GM19467 (cell line): ENCODE measurements at regions not wholly inside any gene's neighbourhood (a gene's known extent, or its start where the extent isn't known, plus 50 kb on each side); places are given as distances from the start of the nearest gene placed in this dataset.
"Not testable (repeated sequence)": the region's sequence is repeated elsewhere in the genome, so short reads cannot be mapped to it uniquely, and the experiment has no call there.

Experiments used
- ATAC-seq: cut with Tn5 transposase; IDR thresholded peaks from one replicate; pipeline ENCODE4 v1.9.1; 2021; ENCODE audit warnings: mild to moderate bottlenecking, moderate library complexity; ENCODE audit not compliant: unreplicated experiment

DNA sequence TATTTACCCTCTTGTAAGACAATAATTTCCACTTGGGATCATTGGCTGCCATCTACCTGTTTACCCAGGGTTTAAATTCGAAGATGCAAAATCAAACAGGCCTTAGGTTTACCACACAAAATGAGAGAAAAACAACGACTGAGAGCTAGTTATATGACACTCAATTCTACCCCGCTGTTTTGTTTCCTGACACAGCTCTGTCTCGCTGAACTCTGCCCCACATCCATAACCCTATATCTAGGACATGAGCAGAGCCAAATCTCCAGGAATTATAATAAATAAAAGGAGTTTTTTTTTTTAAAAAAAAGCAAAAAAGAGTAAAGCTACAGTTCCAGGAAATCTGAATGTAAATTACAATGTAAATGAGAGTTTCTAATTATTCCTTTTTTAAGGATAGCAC lies 165.4 kb upstream of the NR2F2 start:
- ATAC-seq: no peak

DNA sequence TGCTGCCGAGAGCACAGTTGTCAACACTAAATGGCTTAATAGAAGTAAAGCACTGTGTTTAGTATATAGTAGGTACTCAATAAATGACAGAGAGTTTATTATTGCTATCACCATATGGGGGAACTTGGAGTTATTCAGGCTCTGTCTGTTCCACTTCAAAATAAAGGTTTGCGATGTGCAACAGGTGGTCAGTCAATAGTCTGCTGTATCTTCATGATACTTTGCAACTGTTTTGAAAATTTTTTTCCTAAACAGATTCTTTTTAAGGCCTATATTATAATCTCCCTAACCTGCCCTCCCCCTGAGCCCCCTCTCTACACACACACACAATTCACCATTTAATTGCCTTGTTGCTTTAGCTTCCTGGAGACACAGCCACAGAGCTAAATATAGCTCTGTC lies 164.7 kb upstream of the NR2F2 start:
- no peak for ATAC-seq

DNA sequence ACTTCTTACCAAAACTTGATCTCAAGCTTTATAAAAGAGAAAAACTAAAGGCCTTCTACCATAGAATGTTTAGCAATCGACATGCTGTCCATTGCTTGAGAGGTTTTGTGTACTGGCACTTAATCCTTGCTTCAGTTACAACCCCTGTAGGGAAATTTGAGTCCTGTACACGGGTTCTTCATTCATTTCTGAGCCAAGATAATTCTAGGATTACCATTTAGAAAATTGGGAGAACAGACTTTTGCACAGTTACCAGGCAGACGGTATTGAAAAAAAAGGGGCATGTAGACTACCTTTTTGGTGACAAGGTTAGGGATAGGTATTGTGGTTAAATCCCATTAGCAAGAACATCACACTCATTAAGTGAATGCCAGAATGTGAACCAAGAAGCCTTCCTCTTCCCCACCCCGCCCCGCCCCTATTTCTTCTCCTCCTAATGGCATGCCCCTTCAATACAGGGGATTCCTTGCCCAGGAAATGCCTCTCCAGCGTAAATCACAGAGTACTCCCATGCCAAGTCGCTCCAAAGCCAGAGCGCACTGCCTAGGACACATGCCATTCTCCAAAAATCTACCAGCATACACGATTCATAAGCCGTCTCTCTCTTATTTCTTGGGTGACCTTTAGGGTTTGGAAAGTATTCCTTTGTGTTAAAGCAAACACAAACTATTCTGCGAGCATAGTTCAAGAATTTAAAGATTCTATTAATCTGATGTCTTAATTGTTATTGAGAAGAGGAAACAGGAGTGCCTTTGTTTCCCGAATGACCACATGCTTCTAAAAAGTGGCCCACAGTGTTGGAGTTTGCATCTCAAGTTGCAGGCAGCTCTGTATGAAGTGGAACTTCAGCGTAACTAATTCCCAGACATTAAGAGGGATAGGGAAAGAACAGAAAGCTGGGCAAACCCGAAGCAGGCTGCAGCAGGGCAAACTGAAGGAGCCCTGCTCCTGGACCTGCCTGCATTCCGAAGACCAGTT lies 164.0 kb upstream of the NR2F2 start:
- ATAC-seq: no peak

DNA sequence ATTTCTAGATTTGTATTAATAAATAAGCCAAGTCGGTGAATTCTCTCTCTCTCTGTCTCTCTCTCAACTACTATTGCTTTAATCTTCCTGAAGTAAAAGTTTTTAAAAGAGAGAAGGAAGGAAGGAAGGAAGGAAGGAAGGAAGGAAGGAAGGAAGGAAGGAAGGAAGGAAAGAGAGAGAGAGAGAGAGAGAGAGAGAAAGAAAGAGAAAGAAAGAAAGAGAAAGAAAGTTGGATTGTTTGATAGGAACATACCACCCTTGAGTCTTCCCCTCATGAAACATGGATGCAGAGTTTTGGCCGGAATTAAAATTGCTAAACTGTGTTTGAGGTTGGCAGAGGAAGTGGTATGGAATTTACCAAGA lies 159.9 kb upstream of the NR2F2 start:
- not testable (repeated sequence) for ATAC-seq

DNA sequence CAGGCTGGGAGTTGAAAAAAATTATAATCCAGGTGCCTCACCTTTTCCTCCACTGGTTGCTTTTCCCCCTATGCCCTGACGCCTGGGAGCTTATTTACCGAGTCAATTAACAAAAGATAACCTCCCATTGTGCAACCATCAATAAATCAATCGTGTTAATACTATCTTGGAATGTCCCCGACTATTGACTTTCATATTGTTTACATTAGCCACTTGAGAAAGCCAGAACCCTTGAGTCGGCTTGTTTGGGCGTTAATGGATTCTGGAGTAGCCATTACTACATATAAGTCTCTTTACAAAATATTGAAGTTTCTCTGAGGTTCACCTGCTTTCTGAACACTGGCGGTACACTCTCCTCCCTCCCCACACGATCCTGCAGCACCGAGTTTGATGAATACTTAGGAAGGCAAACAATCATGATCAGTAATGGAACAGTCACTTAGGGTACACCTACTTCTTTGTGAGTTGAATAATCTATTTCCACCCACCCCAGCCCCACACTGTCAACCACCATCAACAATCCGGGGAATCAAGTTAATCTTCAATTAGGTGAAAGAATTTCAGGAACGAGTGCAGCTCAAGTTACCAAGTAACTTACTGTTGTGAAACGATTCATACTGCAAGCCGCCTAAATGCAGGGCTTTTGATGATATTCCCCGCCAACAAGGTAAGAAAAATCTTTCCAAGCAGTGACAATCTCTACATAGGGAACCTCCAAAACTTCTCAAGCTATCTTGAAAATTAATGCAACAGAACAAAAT lies 159.3 kb upstream of the NR2F2 start:
- no peak for ATAC-seq

DNA sequence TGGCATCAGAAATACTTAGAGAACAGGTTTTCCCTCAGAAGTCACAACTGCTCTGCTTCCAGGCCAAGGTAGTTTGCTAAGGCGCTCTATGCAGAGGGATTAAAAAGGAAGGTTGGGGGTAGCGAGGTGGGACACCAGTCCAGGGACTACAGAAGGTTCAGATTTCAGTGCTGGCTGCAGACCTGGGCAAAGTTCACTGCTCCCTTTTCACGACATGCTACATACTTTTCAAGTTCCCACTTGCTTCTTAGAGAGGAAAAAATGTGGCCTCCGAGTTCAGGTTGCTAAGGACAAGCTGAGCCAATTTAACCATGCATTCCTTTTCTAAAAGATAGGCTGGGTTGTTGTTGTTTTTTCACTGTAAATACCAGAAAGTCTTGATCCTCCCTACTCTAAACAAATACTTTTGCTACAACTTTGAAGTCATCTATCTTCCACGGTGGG lies 158.6 kb upstream of the NR2F2 start:
- ATAC-seq: no peak

DNA sequence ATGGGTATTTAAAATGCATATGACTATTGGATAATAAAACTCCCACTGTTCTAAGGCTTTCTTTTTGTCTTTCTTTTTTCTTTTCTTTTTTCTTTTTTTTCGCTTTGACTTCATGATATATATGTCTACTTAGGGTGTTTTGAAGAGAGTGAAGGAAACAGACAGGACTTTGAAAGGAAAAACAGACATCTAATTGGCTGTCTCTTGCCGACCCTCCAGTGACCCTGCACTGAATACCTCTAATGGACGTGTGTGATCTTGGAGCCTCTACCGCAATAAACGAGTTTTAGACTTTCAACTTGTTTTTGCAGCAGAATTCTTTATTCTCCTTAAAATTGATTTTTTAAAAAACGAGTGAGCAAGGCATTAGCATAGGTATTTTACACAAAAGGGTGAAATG lies 158.1 kb upstream of the NR2F2 start:
- ATAC-seq: no peak

DNA sequence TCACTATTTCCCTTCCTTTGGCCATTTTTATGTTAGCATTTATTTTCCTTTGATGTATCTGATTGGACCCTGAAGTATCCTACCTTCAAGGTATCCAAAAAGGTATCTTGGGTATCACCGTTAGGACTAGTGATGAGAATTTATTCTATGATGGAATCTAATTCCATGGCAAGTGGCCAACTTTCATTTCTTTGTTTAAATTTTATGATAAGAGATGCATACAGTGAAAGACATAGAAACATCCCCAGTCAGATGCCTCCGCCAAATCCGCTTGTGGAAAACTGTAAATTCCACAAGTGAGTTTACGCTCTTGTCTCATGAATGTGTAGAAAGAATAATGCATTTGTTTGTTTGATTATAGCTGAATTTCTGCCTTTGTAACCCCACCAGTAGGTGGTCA lies 153.7 kb upstream of the NR2F2 start:
- no peak for ATAC-seq

DNA sequence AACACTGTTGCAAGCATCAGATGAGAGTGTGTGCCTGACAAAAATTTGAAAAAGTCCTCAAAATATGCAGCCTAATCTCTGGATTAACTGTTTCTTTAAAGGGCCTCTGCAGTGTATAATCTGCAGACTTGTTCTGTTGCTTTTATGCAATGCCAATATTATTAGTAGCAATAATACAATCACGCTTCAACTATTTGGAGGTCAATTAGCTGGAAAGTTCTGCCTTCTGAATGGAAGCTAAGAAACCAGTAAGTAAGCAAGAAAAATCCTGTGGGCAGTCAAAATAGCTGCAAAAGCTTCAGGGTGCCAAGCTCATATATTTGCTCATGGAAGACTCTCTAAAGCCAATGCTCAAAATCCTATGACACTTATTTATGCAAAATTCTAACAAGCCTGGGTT lies 153.2 kb upstream of the NR2F2 start:
- no peak for ATAC-seq

DNA sequence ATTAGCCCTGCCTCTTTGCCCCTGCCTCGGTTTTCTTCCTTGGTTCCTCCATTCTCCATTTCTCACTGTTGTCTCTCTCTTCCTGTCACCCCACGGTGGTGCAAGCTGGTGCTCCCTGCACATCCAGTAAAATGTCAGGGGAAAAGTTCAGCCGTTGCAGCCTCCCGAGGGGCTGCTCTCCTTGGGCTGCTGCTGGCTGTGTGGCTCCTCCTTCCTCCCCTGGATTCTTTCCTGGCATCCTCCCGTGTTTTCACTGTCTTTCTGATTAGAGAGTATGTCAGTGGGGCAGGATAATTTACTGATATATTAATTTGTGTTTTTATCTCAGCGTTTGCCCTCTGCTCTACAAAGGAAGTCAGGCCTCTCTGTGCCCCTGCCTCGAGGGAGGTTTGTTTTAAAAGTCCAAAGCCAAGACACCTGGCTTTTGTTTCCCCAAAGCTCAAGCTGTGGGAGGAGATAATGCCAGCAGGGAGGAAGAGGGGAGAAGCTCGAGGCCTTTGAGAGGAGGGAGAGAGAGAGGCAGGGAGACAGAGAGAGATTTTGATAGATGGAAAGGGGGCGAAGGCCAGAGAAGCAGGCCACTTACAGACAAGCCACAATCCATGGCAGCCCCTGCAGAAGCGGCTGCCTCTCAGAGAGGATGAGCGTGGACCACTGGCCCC lies 150.3 kb upstream of the NR2F2 start:
- no peak for ATAC-seq

DNA sequence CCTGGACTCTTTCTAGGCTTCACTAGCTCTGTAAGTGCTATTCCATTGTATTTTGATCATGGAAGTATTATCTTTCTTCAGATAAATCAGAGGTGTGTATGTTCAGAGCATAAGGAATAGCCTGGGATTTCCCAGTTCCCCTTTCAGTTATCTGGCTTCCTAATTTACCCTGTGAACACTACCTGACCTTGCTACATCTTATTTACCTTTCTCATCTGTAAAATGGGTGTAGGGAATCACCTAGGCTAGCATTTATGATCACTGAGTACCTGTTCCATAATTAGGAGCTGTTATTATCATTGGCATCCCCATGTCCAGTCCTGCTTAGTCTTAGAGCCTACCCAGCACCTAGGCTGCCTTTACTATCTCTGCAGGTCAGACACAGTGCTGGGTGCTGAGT lies 149.3 kb upstream of the NR2F2 start:
- no peak for ATAC-seq

DNA sequence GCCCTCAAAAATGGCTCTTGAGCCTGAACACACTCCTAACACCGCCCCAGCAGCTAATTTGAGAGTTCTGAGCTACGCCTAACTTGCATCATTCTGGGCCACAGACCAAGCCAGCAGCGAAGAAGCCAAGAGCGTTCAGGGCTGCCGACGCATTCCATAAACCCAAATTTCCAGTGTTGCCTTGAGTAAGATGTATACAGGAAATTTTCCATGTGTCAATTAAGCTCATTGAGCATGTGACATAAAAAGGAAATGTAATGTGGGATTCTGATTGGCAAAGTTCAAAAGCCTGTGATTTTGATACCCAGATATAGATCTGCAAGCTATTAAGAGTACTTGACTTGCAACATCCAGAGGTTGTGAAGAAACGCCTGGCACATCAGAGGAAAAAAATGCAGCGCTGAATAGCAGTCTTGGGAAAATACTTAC lies 148.6 kb upstream of the NR2F2 start:
- no peak for ATAC-seq

DNA sequence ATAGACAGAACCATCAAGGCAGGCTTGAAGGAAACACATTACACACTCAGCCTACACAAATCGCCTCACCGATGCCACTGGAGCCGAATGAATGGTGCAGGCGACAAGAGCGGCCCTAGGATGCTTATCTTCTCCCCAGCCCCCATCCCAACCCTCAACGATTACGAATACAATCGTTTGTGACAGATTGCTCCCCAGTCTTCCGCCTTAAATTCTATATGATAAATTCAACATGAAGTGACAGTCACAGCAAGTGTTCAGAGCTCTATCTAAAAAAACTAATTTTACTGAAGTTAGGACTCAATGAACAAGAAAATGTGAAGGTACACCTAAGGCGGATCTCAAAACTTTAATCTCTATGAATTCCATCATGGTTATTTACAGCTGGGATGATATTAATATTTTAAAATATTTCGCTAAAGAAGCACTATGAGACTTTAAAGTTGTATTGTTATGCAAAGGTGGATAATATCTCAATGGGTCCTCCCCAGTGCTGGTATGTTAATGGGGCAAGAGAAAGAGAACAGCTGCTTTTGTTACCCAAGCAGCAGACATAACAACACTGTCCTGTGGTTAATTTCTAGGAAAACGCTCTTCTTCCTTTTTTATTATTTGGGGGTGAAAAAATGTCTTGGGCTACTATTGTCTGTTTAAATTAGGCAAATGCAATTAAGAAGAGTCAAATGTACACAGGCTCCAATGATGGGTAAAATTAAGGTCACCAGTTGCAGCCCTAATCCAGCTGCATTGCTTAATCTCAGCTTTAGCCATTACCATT lies 147.6 kb upstream of the NR2F2 start:
- ATAC-seq: no peak

DNA sequence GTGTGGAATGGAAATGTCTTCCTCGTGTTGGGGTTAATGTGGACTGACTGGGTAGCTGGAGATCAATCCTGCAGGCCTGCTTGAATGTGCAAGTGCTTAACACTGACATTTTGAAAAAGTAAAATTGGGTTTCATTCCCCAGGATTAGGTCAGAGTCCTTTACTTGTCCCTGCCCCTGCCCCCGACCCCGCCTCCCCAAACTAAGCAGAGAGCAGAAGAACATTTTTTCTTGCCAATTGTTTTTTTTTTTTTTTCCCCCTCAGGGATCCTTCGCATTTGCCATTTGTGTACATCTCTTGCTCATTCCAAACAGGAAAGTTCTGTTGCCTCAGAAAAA lies 147.0 kb upstream of the NR2F2 start:
- no peak for ATAC-seq

DNA sequence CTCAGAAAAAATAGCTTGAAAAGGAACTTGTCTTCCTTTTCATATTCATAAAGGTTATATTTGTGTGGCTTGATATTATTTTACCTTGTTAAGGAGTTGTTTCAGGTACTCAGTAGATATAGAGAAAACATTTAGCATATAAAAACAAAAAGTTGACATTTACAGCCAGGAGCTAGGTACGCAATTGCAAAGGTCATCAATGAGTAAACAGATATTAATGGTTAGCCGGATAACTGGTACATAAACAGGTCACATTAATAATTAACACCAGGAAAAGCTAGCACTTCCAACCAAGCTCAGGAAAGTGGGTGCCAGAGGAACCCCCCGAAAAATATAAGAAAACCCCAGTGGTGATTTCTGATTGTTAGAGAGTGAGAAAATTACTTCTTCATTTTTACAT lies 146.6 kb upstream of the NR2F2 start:
- no peak for ATAC-seq

DNA sequence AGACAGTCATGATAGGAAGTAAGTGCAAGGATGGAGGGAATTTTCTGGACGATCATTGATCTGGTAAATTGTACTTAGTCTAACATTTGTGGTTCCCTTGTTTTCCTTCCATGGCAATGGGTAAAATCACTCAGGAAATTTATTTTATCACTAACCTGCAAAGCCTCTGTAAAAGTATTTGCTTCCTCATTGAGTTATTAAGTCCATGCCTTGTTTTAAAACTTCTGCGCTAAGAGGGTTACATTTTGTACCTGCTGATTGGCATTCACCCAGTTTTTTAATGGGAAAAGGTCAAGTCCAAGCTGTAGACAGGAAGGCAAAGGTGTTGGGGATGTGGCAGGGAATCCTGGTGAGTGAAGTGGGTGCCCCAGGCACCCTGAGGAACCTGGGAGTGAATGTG lies 146.2 kb upstream of the NR2F2 start:
- ATAC-seq: no peak

DNA sequence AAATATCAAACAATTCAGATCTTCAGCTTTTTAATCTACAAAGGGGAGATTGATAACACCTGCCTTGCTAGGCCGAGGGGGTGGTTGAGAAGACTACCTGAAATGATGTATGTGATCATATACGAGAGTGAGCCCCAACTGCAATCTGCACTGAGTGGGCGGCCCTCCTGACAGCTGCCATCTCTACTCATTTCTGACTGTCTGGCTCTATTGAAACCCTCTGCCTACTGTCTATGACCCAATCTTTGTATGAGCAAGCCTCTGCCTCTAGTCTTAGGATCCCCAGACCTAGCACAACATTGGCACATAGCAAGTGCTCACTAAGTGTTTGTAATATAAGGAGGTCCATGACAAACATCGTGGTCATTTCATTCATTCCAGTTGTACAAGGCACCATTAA lies 144.4 kb upstream of the NR2F2 start:
- no peak for ATAC-seq

DNA sequence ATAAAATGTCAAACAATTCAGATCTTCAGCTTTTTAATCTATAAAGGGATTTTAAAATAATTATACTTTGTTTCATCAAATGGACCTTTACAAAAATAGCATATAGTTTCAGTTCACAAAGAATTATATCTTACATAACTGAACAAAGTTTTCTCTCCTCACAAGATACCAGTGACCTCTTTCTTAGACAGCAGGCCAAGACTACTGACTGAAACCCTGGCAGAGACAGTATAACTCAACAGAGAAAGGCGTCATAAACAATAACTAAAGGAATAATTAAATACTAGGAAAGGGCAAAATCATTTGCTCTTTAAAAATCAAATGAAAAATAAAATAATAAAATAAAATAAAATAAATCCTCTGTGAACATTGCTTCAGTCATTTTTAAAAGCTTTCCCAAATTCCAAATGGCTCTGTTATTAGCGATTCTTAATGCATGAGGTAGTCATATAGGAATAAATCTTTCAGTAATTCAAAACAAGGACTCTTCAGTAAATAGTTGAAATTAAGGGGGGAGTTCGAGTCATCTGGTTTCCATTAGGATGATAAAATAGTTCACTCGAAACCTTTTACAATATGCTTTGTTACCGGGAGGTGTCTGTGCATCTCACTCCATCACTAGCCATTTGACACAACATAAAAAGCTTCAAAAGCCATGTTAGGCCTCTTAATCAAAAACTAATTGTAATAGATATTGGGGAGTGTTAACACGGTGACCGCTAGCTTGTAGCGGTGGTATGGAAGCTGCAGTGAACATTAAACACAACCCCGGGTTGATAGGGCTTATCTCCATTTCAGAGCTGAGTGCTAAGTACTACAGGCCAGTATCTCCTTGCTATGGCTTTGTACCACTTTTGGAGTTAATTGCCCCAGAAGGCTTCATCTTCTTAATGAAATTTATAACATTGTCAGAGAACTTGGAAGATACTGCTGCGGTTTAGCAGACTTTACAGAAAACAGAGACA lies 142.9 kb upstream of the NR2F2 start:
- ATAC-seq: no peak

DNA sequence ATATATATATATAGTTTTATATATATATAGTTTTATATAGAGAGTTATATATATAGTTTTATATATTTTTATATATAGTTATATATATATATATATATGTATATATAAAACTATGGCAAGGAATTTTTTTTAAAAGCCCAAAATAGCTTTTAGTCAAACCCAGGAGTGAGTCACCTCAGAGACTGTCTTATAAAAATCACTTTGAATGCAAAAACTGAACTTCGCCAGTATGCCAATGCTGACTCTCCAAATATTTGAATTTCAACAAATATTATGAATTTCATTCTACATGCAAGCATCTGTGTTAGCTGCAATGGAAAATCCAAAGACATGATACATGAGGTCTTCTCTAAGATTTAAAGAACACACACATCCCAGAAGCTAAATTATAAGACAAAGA lies 132.8 kb upstream of the NR2F2 start:
- no peak for ATAC-seq

DNA sequence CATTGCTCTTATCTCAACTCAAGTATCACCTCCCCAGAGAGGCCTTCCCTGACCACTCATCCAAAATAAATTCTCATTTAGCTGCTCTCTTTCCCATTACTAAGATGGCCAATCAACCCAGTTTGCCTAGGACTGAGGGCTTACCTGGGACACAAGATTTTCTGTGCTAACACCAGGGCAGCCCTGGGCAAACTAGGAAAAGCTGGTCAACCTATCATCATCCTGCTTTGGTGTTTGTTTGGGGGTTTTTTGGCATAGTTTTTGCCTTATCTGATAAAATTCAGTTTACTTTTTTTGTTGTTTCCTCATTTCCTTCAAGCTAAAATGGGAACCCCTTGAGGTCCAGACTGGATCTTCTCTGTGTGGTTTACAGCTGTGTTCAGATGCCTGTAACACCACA lies 131.4 kb upstream of the NR2F2 start:
- ATAC-seq: no peak
